H9 (cell line): ENCODE measurements at regions not wholly inside any gene's neighbourhood (a gene's known extent, or its start where the extent isn't known, plus 50 kb on each side); places are given as distances from the start of the nearest gene placed in this dataset.

Experiments used
- DNase-seq: peaks from one replicate; pipeline ENCODE4 v3.0.0-alpha.2; 2017
- H2AFZ ChIP-seq: one replicate; pipeline ENCODE4 v1.6.1; 2013; ENCODE audit warnings: mild to moderate bottlenecking, low read length, control low read depth, moderate library complexity
- H2AK5ac ChIP-seq: 2 replicates; pipeline ENCODE4 v1.6.1; 2013; ENCODE audit warnings: low read length, control low read depth, mixed read lengths; ENCODE audit not compliant: insufficient read length
- H2BK120ac ChIP-seq: one replicate; pipeline ENCODE4 v1.6.1; 2013; ENCODE audit warnings: low read depth, mild to moderate bottlenecking, low read length, control low read depth, inconsistent platforms; ENCODE audit not compliant: poor library complexity, severe bottlenecking
- H2BK12ac ChIP-seq: 2 replicates; pipeline ENCODE4 v1.6.1; 2013; ENCODE audit warnings: low read length, control low read depth, mixed read lengths, low read depth; ENCODE audit not compliant: insufficient read length
- H2BK15ac ChIP-seq: 2 replicates; pipeline ENCODE4 v1.6.1; 2013; ENCODE audit warnings: low read depth, low read length, control low read depth
- H2BK20ac ChIP-seq: one replicate; pipeline ENCODE4 v1.6.1; 2013; ENCODE audit warnings: low read depth, mild to moderate bottlenecking, low read length, control low read depth, inconsistent platforms; ENCODE audit not compliant: poor library complexity, severe bottlenecking
- H2BK5ac ChIP-seq: 2 replicates; pipeline ENCODE4 v1.6.1; 2013; ENCODE audit warnings: low read length, control low read depth, mixed read lengths; ENCODE audit not compliant: insufficient read length
- H3K14ac ChIP-seq: 2 replicates; pipeline ENCODE4 v1.6.1; 2013; ENCODE audit warnings: low read length, control low read depth; ENCODE audit not compliant: insufficient read depth
- H3K18ac ChIP-seq: 2 replicates; pipeline ENCODE4 v1.6.1; 2013; ENCODE audit warnings: low read depth, mild to moderate bottlenecking, mixed read lengths, low read length, control low read depth; ENCODE audit not compliant: insufficient read length
- H3K23ac ChIP-seq: 2 replicates; pipeline ENCODE4 v1.6.1; 2013; ENCODE audit warnings: low read length, control low read depth, mixed read lengths, low read depth; ENCODE audit not compliant: insufficient read length
- H3K23me2 ChIP-seq: 2 replicates; pipeline ENCODE4 v1.6.1; 2013; ENCODE audit warnings: low read depth, mild to moderate bottlenecking, mixed read lengths, low read length, control low read depth; ENCODE audit not compliant: insufficient read length, poor library complexity, severe bottlenecking
- H3K27ac ChIP-seq: 2 replicates; pipeline ENCODE4 v1.5.1; 2013; ENCODE audit warnings: low read length, control low read depth, mixed read lengths, low read depth; ENCODE audit not compliant: insufficient read length
- H3K27me3 ChIP-seq: 2 replicates; pipeline ENCODE4 v1.6.1; 2013; ENCODE audit warnings: low read length, control low read depth, inconsistent platforms; ENCODE audit not compliant: insufficient read depth
- H3K4ac ChIP-seq: 2 replicates; pipeline ENCODE4 v1.6.1; 2013; ENCODE audit warnings: low read depth, mild to moderate bottlenecking, control low read depth, inconsistent platforms, low read length, moderate library complexity
- H3K4me1 ChIP-seq: 2 replicates; pipeline ENCODE4 v1.6.1; 2013; ENCODE audit warnings: low read length, control low read depth, inconsistent platforms; ENCODE audit not compliant: insufficient read depth
- H3K4me2 ChIP-seq: 2 replicates; pipeline ENCODE4 v1.6.1; 2013; ENCODE audit warnings: low read length, control low read depth, mixed read lengths; ENCODE audit not compliant: insufficient read length, insufficient read depth
- H3K56ac ChIP-seq: 2 replicates; pipeline ENCODE4 v1.6.1; 2013; ENCODE audit warnings: low read depth, mild to moderate bottlenecking, mixed read lengths, low read length, control low read depth; ENCODE audit not compliant: insufficient read length
- H3K79me1 ChIP-seq: 2 replicates; pipeline ENCODE4 v1.6.1; 2013; ENCODE audit warnings: low read depth, mild to moderate bottlenecking, moderate library complexity, low read length, control low read depth, inconsistent platforms; ENCODE audit not compliant: insufficient read depth, poor library complexity, severe bottlenecking
- H3K79me2 ChIP-seq: 2 replicates; pipeline ENCODE4 v1.6.1; 2013; ENCODE audit warnings: low read length, control low read depth, inconsistent platforms; ENCODE audit not compliant: insufficient read depth
- H3K9ac ChIP-seq: 2 replicates; pipeline ENCODE4 v1.6.1; 2013; ENCODE audit warnings: low read length, control low read depth, mixed read lengths; ENCODE audit not compliant: insufficient read length; ENCODE audit errors: extremely low read depth
- H3K9me3 ChIP-seq: one replicate; pipeline ENCODE4 v1.6.1; 2013; ENCODE audit warnings: low read depth, low read length, inconsistent platforms; ENCODE audit not compliant: control insufficient read depth
- H3T11ph ChIP-seq: one replicate; pipeline ENCODE4 v1.6.1; 2013; ENCODE audit warnings: mild to moderate bottlenecking, low read length, control low read depth, inconsistent platforms
- H4K20me1 ChIP-seq: one replicate; pipeline ENCODE4 v1.6.1; 2013; ENCODE audit not compliant: control insufficient read depth, insufficient read length, insufficient read depth
- H4K5ac ChIP-seq: 2 replicates; pipeline ENCODE4 v1.6.1; 2013; ENCODE audit warnings: low read depth, mild to moderate bottlenecking, mixed read lengths, low read length, control low read depth; ENCODE audit not compliant: insufficient read length
- H4K8ac ChIP-seq: replicated peaks from 2 replicates; pipeline ENCODE4 v1.6.1; 2013; ENCODE audit warnings: low read length, control low read depth, mixed read lengths, low read depth; ENCODE audit not compliant: insufficient read length
- H4K91ac ChIP-seq: 2 replicates; pipeline ENCODE4 v1.6.1; 2013; ENCODE audit warnings: low read depth, mild to moderate bottlenecking, moderate library complexity, mixed read lengths, low read length, control low read depth; ENCODE audit not compliant: insufficient read length
- H3K27ac Mint-ChIP-seq, 3 experiments: 2 replicates in 2 of 3; 3 replicates in 1 of 3; pipeline ENCODE4 v1.8.0; 2020 to 2021; ENCODE audit warnings: mixed read lengths in 3 of 3, mild to moderate bottlenecking in 1 of 3, moderate library complexity in 1 of 3
- H3K27me3 Mint-ChIP-seq: 2 replicates; pipeline ENCODE4 v1.8.0; 2021; ENCODE audit warnings: low read depth, mild to moderate bottlenecking, moderate library complexity, mixed read lengths
- H3K36me3 Mint-ChIP-seq, 3 experiments: 2 replicates in 2 of 3; 3 replicates in 1 of 3; pipeline ENCODE4 v1.8.0; 2020 to 2021; ENCODE audit warnings: low read depth in 3 of 3, mixed read lengths in 3 of 3; ENCODE audit not compliant: insufficient read depth in 1 of 3
- H3K4me1 Mint-ChIP-seq, 2 experiments: 2 replicates each; pipeline ENCODE4 v1.8.0; 2020; ENCODE audit warnings: mixed read lengths in 2 of 2
- H3K4me3 Mint-ChIP-seq, 2 experiments: 2 replicates in 1 of 2; 3 replicates in 1 of 2; pipeline ENCODE4 v1.8.0; 2020 to 2021; ENCODE audit warnings: mild to moderate bottlenecking in 2 of 2, mixed read lengths in 2 of 2, moderate library complexity in 1 of 2
- H3K9me3 Mint-ChIP-seq, 2 experiments: 2 replicates in 1 of 2; 3 replicates in 1 of 2; pipeline ENCODE4 v1.8.0; 2020; ENCODE audit warnings: mild to moderate bottlenecking in 2 of 2, mixed read lengths in 2 of 2, moderate library complexity in 1 of 2
- CTCF ChIP-seq: fragments of 200-600 bp; sonication (generic); conservative IDR thresholded peaks from 3 replicates; pipeline ENCODE4 v1.8.0; 2021; ENCODE audit warnings: antibody characterized with exemption, mild to moderate bottlenecking
- WGBS: extraction: QIAGEN DNeasy Blood & Tissue Kit; methylation state at CpG from one replicate; pipeline ENCODE4 v1.1.7; 2013; ENCODE audit warnings: missing lambda C conversion rate, low lambda C conversion rate, mixed read lengths; ENCODE audit not compliant: insufficient read length; ENCODE audit errors: extremely low coverage; 5-methylcytosine and 5-hydroxymethylcytosine counted together

GRCh38 chr10:80769700-80770160, 232.0 kb downstream of the SH2D4B start:
- no peak overlapping the region for H3K56ac ChIP-seq
- H3K23ac ChIP-seq, result no peak overlapping the region
- no peak overlapping the region for H3K4me3 Mint-ChIP-seq
- no peak for DNase-seq
- H3K18ac ChIP-seq, result no peak overlapping the region
- no peak overlapping the region for H4K8ac ChIP-seq
- H3K27me3 Mint-ChIP-seq, result no peaks in the 10 kb centered on the region
- H2AFZ ChIP-seq, result no peak overlapping the region
- H3K4ac ChIP-seq, result no peak overlapping the region
- H2AK5ac ChIP-seq, result no peak overlapping the region
- no peaks in the 10 kb centered on the region for H3K23me2 ChIP-seq
- no peak overlapping the region for H2BK12ac ChIP-seq
- H3K9me3 Mint-ChIP-seq, result no peaks in the 10 kb centered on the region
- no peak overlapping the region for H4K91ac ChIP-seq
- H3K9me3 ChIP-seq, result no peaks in the 10 kb centered on the region
- H2BK20ac ChIP-seq, result no peak overlapping the region
- H4K20me1 ChIP-seq, result no peaks in the 10 kb centered on the region
- no peak overlapping the region for H3K27ac Mint-ChIP-seq
- no CpG with 5 or more reads among the region's 2 CpGs for WGBS
- no peak overlapping the region for H2BK5ac ChIP-seq
- peaks cover 5 to 15% of the 10 kb centered on the region in 2 experiments for H3K4me1 Mint-ChIP-seq
- H3K27ac ChIP-seq, result no peak overlapping the region
- no peak overlapping the region for H2BK120ac ChIP-seq
- H3K9ac ChIP-seq, result no peak overlapping the region
- H3T11ph ChIP-seq, result no peak overlapping the region
- H4K5ac ChIP-seq, result no peak overlapping the region
- H3K14ac ChIP-seq, result no peak overlapping the region
- H3K4me1 ChIP-seq, result no peaks in the 10 kb centered on the region; the same call in 1 of the 2 replicates
- no peak for TF ChIP-seq CTCF
- no peaks in the 10 kb centered on the region for H3K79me1 ChIP-seq
- H3K4me2 ChIP-seq, result no peak overlapping the region
- no peaks in the 10 kb centered on the region; a peak in 1 of 7 replicates for H3K36me3 Mint-ChIP-seq
- H2BK15ac ChIP-seq, result no peak overlapping the region
- H3K79me2 ChIP-seq, result no peaks in the 10 kb centered on the region
- H3K27me3 ChIP-seq, result no peaks in the 10 kb centered on the region; the same call in 1 of the 2 replicates
